H1 (cell line): ENCODE measurements at regions not wholly inside any gene's neighbourhood (a gene's known extent, or its start where the extent isn't known, plus 50 kb on each side); places are given as distances from the start of the nearest gene placed in this dataset.

Experiments used
- CHD2 ChIP-seq: IDR thresholded peaks from 2 replicates; pipeline ENCODE4 v1.6.1; 2012; ENCODE audit warnings: low read length, improper control_type of control experiment
- CTCF ChIP-seq, 3 experiments: IDR thresholded peaks; 1 replicate in 2 of 3; 2 replicates in 1 of 3; pipeline versions ENCODE4 v1.5.1 to v1.6.1; 2011; ENCODE audit warnings: low read length in 3 of 3, mild to moderate bottlenecking in 3 of 3, inconsistent platforms in 2 of 3, low read depth in 1 of 3, moderate library complexity in 1 of 3; ENCODE audit not compliant: insufficient read depth in 1 of 3; ENCODE audit errors: control extremely low read depth in 1 of 3
- POLR2AphosphoS5 ChIP-seq: IDR thresholded peaks from 2 replicates; pipeline ENCODE4 v1.6.1; 2011; ENCODE audit warnings: low read depth, low read length
- RAD21 ChIP-seq, 2 experiments: IDR thresholded peaks in 1 of 2; conservative IDR thresholded peaks in 1 of 2; 2 replicates each; pipeline ENCODE4 v1.6.1; 2011; ENCODE audit warnings: low read depth in 2 of 2, low read length in 2 of 2, improper control_type of control experiment in 1 of 2, inconsistent platforms in 1 of 2, mild to moderate bottlenecking in 1 of 2, moderate library complexity in 1 of 2
- TAF1 ChIP-seq: IDR thresholded peaks from 2 replicates; pipeline ENCODE4 v1.6.1; 2011; ENCODE audit warnings: mild to moderate bottlenecking, low read depth, low read length
- TCF12 ChIP-seq: IDR thresholded peaks from 2 replicates; pipeline ENCODE4 v1.6.1; 2011; ENCODE audit warnings: low read depth, mild to moderate bottlenecking, low read length
- USF2 ChIP-seq: IDR thresholded peaks from 2 replicates; pipeline ENCODE4 v1.6.1; 2011; ENCODE audit warnings: low read length, improper control_type of control experiment
- ZNF274 ChIP-seq: IDR thresholded peaks from 2 replicates; pipeline ENCODE4 v1.7.0; 2012; ENCODE audit warnings: low read length, borderline replicate concordance; ENCODE audit errors: extremely low read depth

- TF ChIP-seq CTCF (IDR thresholded peaks at IDR 0.05; ENCODE audit: control extremely low read depth in 1 of 3, insufficient read depth in 1 of 3, low read depth in 1 of 3, low read length in 3 of 3), result no peak
- TF ChIP-seq ZNF274, result no peak
- no peak for TF ChIP-seq TCF12
- no peak for TF ChIP-seq RAD21 (IDR thresholded peaks at IDR 0.05 in 1 of 2, conservative IDR thresholded peaks at IDR 0.05 in 1 of 2; ENCODE audit: low read depth in 2 of 2, low read length in 2 of 2)
- no peak for TF ChIP-seq POLR2AphosphoS5
- TF ChIP-seq TAF1, result no peak
- no peak for TF ChIP-seq USF2
- no peak for TF ChIP-seq CHD2
Observed at GRCh38 chr1:105686874-105687690, 1369.4 kb upstream of the PRMT6 start.
